Activated naive CD8-positive, alpha-beta T cell (primary cell): ENCODE measurements at regions not wholly inside any gene's neighbourhood (a gene's known extent, or its start where the extent isn't known, plus 50 kb on each side); places are given as distances from the start of the nearest gene placed in this dataset.

Experiments
- H3K27ac Mint-ChIP-seq: one replicate; pipeline ENCODE4 v1.8.0; 2021; ENCODE audit warnings: mixed read lengths
- H3K27me3 Mint-ChIP-seq: one replicate; pipeline ENCODE4 v1.8.0; 2021; ENCODE audit warnings: mixed read lengths
- H3K36me3 Mint-ChIP-seq: one replicate; pipeline ENCODE4 v1.8.0; 2021; ENCODE audit warnings: mixed read lengths
- H3K4me1 Mint-ChIP-seq: one replicate; pipeline ENCODE4 v1.8.0; 2021; ENCODE audit warnings: low read depth, mixed read lengths
- H3K4me3 Mint-ChIP-seq: one replicate; pipeline ENCODE4 v1.8.0; 2021; ENCODE audit warnings: mild to moderate bottlenecking, mixed read lengths
- H3K9me3 Mint-ChIP-seq: one replicate; pipeline ENCODE4 v1.8.0; 2021; ENCODE audit warnings: low read depth, mixed read lengths

- no peak overlapping the region for H3K27ac Mint-ChIP-seq
- no peaks in the 10 kb centered on the region for H3K9me3 Mint-ChIP-seq
- no peaks in the 10 kb centered on the region for H3K36me3 Mint-ChIP-seq
- peaks cover 4% of the 10 kb centered on the region for H3K4me1 Mint-ChIP-seq
- no peak overlapping the region for H3K4me3 Mint-ChIP-seq
- no peaks in the 10 kb centered on the region for H3K27me3 Mint-ChIP-seq
These were observed 106.3 kb upstream of the NR3C1 start for GRCh38 chr5:143509758-143510221.

- Mint-ChIP-seq H3K36me3 (no peaks in the 10 kb centered on the region), H3K9me3 (no peaks in the 10 kb centered on the region), H3K4me1 (no peaks in the 10 kb centered on the region), H3K4me3 (no peak overlapping the region), H3K27me3 (no peaks in the 10 kb centered on the region), H3K27ac (no peak overlapping the region)
These were observed 103.5 kb upstream of the NR3C1 start for GRCh38 chr5:143506836-143507552.

GRCh38 chr5:143505934-143506333 lies 102.4 kb upstream of the NR3C1 start:
- Mint-ChIP-seq H3K27me3 (no peaks in the 10 kb centered on the region), H3K4me3 (no peak overlapping the region), H3K9me3 (no peaks in the 10 kb centered on the region), H3K36me3 (no peaks in the 10 kb centered on the region), H3K4me1 (no peaks in the 10 kb centered on the region), H3K27ac (no peak overlapping the region)

GRCh38 chr5:143505354-143505753 lies 101.9 kb upstream of the NR3C1 start:
- H3K4me3 Mint-ChIP-seq = no peak overlapping the region
- H3K4me1 Mint-ChIP-seq = no peaks in the 10 kb centered on the region
- no peaks in the 10 kb centered on the region for H3K27me3 Mint-ChIP-seq
- no peak overlapping the region for H3K27ac Mint-ChIP-seq
- no peaks in the 10 kb centered on the region for H3K9me3 Mint-ChIP-seq
- no peaks in the 10 kb centered on the region for H3K36me3 Mint-ChIP-seq

- H3K27ac Mint-ChIP-seq = no peak overlapping the region
- H3K36me3 Mint-ChIP-seq = no peaks in the 10 kb centered on the region
- H3K4me3 Mint-ChIP-seq = no peak overlapping the region
- H3K27me3 Mint-ChIP-seq = peaks cover 2% of the 10 kb centered on the region
- no peaks in the 10 kb centered on the region for H3K9me3 Mint-ChIP-seq
- no peaks in the 10 kb centered on the region for H3K4me1 Mint-ChIP-seq
These were observed 98.0 kb upstream of the NR3C1 start for GRCh38 chr5:143501310-143502044.

- Mint-ChIP-seq H3K4me3 (no peak overlapping the region), H3K36me3 (no peaks in the 10 kb centered on the region), H3K27me3 (peaks cover 3% of the 10 kb centered on the region), H3K27ac (no peak overlapping the region), H3K4me1 (no peaks in the 10 kb centered on the region), H3K9me3 (no peaks in the 10 kb centered on the region)
These were observed 96.1 kb upstream of the NR3C1 start for GRCh38 chr5:143499480-143500114.

GRCh38 chr5:143498821-143499220 lies 95.3 kb upstream of the NR3C1 start:
- Mint-ChIP-seq H3K4me3 (no peak overlapping the region), H3K27ac (no peak overlapping the region), H3K4me1 (no peaks in the 10 kb centered on the region), H3K27me3 (peaks cover 3% of the 10 kb centered on the region), H3K36me3 (no peaks in the 10 kb centered on the region), H3K9me3 (no peaks in the 10 kb centered on the region)

- Mint-ChIP-seq H3K9me3 (peaks cover 3% of the 10 kb centered on the region), H3K4me3 (no peak overlapping the region), H3K4me1 (no peaks in the 10 kb centered on the region), H3K27me3 (peaks cover 3% of the 10 kb centered on the region), H3K27ac (no peak overlapping the region), H3K36me3 (no peaks in the 10 kb centered on the region)
These were observed 94.3 kb upstream of the NR3C1 start for GRCh38 chr5:143497749-143498148.

GRCh38 chr5:143496943-143497342 lies 93.5 kb upstream of the NR3C1 start:
- Mint-ChIP-seq H3K36me3 (no peaks in the 10 kb centered on the region), H3K9me3 (peaks cover 6% of the 10 kb centered on the region), H3K27me3 (peaks cover 3% of the 10 kb centered on the region), H3K27ac (no peak overlapping the region), H3K4me3 (no peak overlapping the region), H3K4me1 (no peaks in the 10 kb centered on the region)

- H3K4me3 Mint-ChIP-seq = no peak overlapping the region
- H3K27ac Mint-ChIP-seq = no peak overlapping the region
- peaks cover 3% of the 10 kb centered on the region for H3K27me3 Mint-ChIP-seq
- no peaks in the 10 kb centered on the region for H3K36me3 Mint-ChIP-seq
- H3K4me1 Mint-ChIP-seq = no peaks in the 10 kb centered on the region
- H3K9me3 Mint-ChIP-seq = peaks cover 6% of the 10 kb centered on the region
These were observed 92.4 kb upstream of the NR3C1 start for GRCh38 chr5:143495821-143496275.

- peaks cover 3% of the 10 kb centered on the region for H3K27me3 Mint-ChIP-seq
- H3K27ac Mint-ChIP-seq = no peak overlapping the region
- H3K4me1 Mint-ChIP-seq = no peaks in the 10 kb centered on the region
- H3K9me3 Mint-ChIP-seq = peaks cover 6% of the 10 kb centered on the region
- H3K36me3 Mint-ChIP-seq = no peaks in the 10 kb centered on the region
- H3K4me3 Mint-ChIP-seq = no peak overlapping the region
These were observed 91.6 kb upstream of the NR3C1 start for GRCh38 chr5:143495110-143495509.

- Mint-ChIP-seq H3K4me1 (no peaks in the 10 kb centered on the region), H3K27ac (no peak overlapping the region), H3K4me3 (no peak overlapping the region), H3K36me3 (no peaks in the 10 kb centered on the region), H3K9me3 (peaks cover 6% of the 10 kb centered on the region), H3K27me3 (peaks cover 3% of the 10 kb centered on the region)
These were observed 91.1 kb upstream of the NR3C1 start for GRCh38 chr5:143494595-143494994.

- Mint-ChIP-seq H3K4me1 (no peaks in the 10 kb centered on the region), H3K27ac (no peak overlapping the region), H3K27me3 (peaks cover 3% of the 10 kb centered on the region), H3K9me3 (peaks cover 6% of the 10 kb centered on the region), H3K4me3 (no peak overlapping the region), H3K36me3 (no peaks in the 10 kb centered on the region)
These were observed 90.7 kb upstream of the NR3C1 start for GRCh38 chr5:143494162-143494561.

GRCh38 chr5:143492783-143493182 lies 89.3 kb upstream of the NR3C1 start:
- H3K4me1 Mint-ChIP-seq = no peaks in the 10 kb centered on the region
- H3K9me3 Mint-ChIP-seq = peaks cover 6% of the 10 kb centered on the region
- H3K27ac Mint-ChIP-seq = no peak overlapping the region
- H3K4me3 Mint-ChIP-seq = no peak overlapping the region
- H3K27me3 Mint-ChIP-seq = peaks cover 1% of the 10 kb centered on the region
- no peaks in the 10 kb centered on the region for H3K36me3 Mint-ChIP-seq

GRCh38 chr5:143491646-143492045 lies 88.2 kb upstream of the NR3C1 start:
- H3K27ac Mint-ChIP-seq = no peak overlapping the region
- no peaks in the 10 kb centered on the region for H3K4me1 Mint-ChIP-seq
- H3K27me3 Mint-ChIP-seq = peaks cover 1% of the 10 kb centered on the region
- H3K9me3 Mint-ChIP-seq = peaks cover 6% of the 10 kb centered on the region
- H3K4me3 Mint-ChIP-seq = no peak overlapping the region
- no peaks in the 10 kb centered on the region for H3K36me3 Mint-ChIP-seq
